H1 (cell line): ENCODE measurements at regions not wholly inside any gene's neighbourhood (a gene's known extent, or its start where the extent isn't known, plus 50 kb on each side); places are given as distances from the start of the nearest gene placed in this dataset.
A peak's percentile ranks its signal among the peaks of the same experiment; 100 is the strongest.

Experiments
- CTCF ChIA-PET: fragments of 300-600 bp; sonication (Branson Sonifier 250); formaldehyde crosslinking; loops from one replicate; lab custom pipeline; 2021; ENCODE audit not compliant: partially characterized antibody; lab: Charles Lee
- POLR2A ChIA-PET: fragments of 300-600 bp; sonication (Branson Sonifier 250); formaldehyde crosslinking; loops from one replicate; lab custom pipeline; 2021; ENCODE audit warnings: inconsistent platforms; ENCODE audit not compliant: partially characterized antibody; lab: Charles Lee
- DNase-seq, 2 experiments: peaks; one replicate each; pipeline versions ENCODE4 v3.0.0 to v3.0.0-alpha.2; 2010 to 2022; ENCODE audit warnings: low spot score in 2 of 2, low read depth in 1 of 2, mixed read lengths in 1 of 2
- FAIRE-seq: peaks from 2 replicates; lab custom pipeline; 2011; peaks lifted over from hg19 to GRCh38; lab: Jason Lieb, UNC
- H2AFZ ChIP-seq: 2 replicates; pipeline ENCODE4 v1.8.1; 2012; ENCODE audit warnings: low read length, inconsistent platforms
- H2AK5ac ChIP-seq: 2 replicates; pipeline ENCODE4 v1.6.1; 2013; ENCODE audit warnings: low read depth, low read length
- H2BK120ac ChIP-seq: replicated peaks from 2 replicates; pipeline ENCODE3; 2013; ENCODE audit warnings: low read depth, low read length, inconsistent platforms
- H2BK12ac ChIP-seq: 2 replicates; pipeline ENCODE4 v1.6.1; 2013; ENCODE audit warnings: low read depth, low read length
- H2BK15ac ChIP-seq: 2 replicates; pipeline ENCODE4 v1.6.1; 2013; ENCODE audit warnings: low read length
- H2BK20ac ChIP-seq: 2 replicates; pipeline ENCODE4 v1.6.1; 2013; ENCODE audit warnings: low read length
- H2BK5ac ChIP-seq: 2 replicates; pipeline ENCODE4 v1.6.1; 2013; ENCODE audit warnings: low read depth, low read length
- H3K14ac ChIP-seq: 2 replicates; pipeline ENCODE4 v1.6.1; 2013; ENCODE audit warnings: inconsistent platforms; ENCODE audit not compliant: insufficient read length
- H3K18ac ChIP-seq: 2 replicates; pipeline ENCODE4 v1.6.1; 2013; ENCODE audit warnings: low read length; ENCODE audit errors: extremely low read depth
- H3K23ac ChIP-seq: 2 replicates; pipeline ENCODE4 v1.6.1; 2013; ENCODE audit warnings: inconsistent platforms; ENCODE audit not compliant: insufficient read length
- H3K23me2 ChIP-seq: 2 replicates; pipeline ENCODE4 v1.6.1; 2013; ENCODE audit warnings: low read depth, low read length
- H3K27ac ChIP-seq: 2 replicates; pipeline ENCODE4 v1.6.1; 2011; ENCODE audit warnings: low read depth, low read length, inconsistent platforms
- H3K27me3 ChIP-seq, 4 experiments: replicated peaks in 1 of 4; 1 replicate in 1 of 4; 2 replicates in 3 of 4; pipeline versions ENCODE4 v1.6.1 to v1.8.1; 2011 to 2013; ENCODE audit warnings: low read length in 3 of 4, mild to moderate bottlenecking in 3 of 4, inconsistent platforms in 2 of 4, mixed read lengths in 2 of 4, moderate library complexity in 1 of 4; ENCODE audit not compliant: control insufficient read depth in 3 of 4, insufficient read depth in 3 of 4; ENCODE audit errors: extremely low read depth in 1 of 4
- H3K36me3 ChIP-seq, 4 experiments: 2 replicates each; pipeline versions ENCODE4 v1.6.1 to v1.8.1; 2011 to 2013; ENCODE audit warnings: mild to moderate bottlenecking in 4 of 4, low read length in 3 of 4, moderate library complexity in 2 of 4, control low read depth in 1 of 4, inconsistent platforms in 1 of 4; ENCODE audit not compliant: insufficient read depth in 4 of 4, control insufficient read depth in 2 of 4
- H3K4ac ChIP-seq: replicated peaks from 2 replicates; pipeline ENCODE3; 2013; ENCODE audit warnings: low read length, low read depth, mixed read lengths, inconsistent platforms; ENCODE audit not compliant: insufficient read length
- H3K4me1 ChIP-seq, 4 experiments: replicated peaks in 1 of 4; 1 replicate in 1 of 4; 2 replicates in 3 of 4; pipeline versions ENCODE4 v1.6.1 to v1.8.1; 2011 to 2013; ENCODE audit warnings: low read length in 3 of 4, inconsistent platforms in 2 of 4, mixed read lengths in 1 of 4; ENCODE audit not compliant: insufficient read depth in 4 of 4, control insufficient read depth in 3 of 4
- H3K4me2 ChIP-seq, 2 experiments: 2 replicates each; pipeline versions ENCODE4 v1.6.1 to v1.8.1; 2011 to 2013; ENCODE audit warnings: low read depth in 2 of 2, low read length in 2 of 2, control low read depth in 1 of 2, inconsistent platforms in 1 of 2, mild to moderate bottlenecking in 1 of 2; ENCODE audit not compliant: insufficient read depth in 1 of 2
- H3K4me3 ChIP-seq, 4 experiments: fragments of 200-600, 300-600 bp in 1 of 4; sonication (generic), shearing (Covaris generic), sonication (Bioruptor Twin) in 1 of 4; 2 replicates each; pipeline versions ENCODE4 v1.5.1 to v1.8.1; 2011 to 2016; ENCODE audit warnings: low read length in 4 of 4, low read depth in 3 of 4, control low read depth in 2 of 4, inconsistent platforms in 2 of 4, mild to moderate bottlenecking in 2 of 4, mixed read lengths in 1 of 4, moderate library complexity in 1 of 4; ENCODE audit not compliant: insufficient read depth in 2 of 4; ENCODE audit errors: extremely low read depth in 1 of 4
- H3K56ac ChIP-seq: replicated peaks from 2 replicates; pipeline ENCODE3; 2013; ENCODE audit warnings: low read depth, mild to moderate bottlenecking, mixed read lengths, low read length, inconsistent platforms; ENCODE audit not compliant: insufficient read length
- H3K79me1 ChIP-seq: 2 replicates; pipeline ENCODE4 v1.6.1; 2013; ENCODE audit warnings: low read depth, low read length, control low read depth
- H3K79me2 ChIP-seq, 2 experiments: 2 replicates each; pipeline versions ENCODE4 v1.6.1 to v1.8.1; 2012 to 2013; ENCODE audit warnings: low read length in 2 of 2, mild to moderate bottlenecking in 2 of 2, inconsistent platforms in 1 of 2; ENCODE audit not compliant: insufficient read depth in 2 of 2, control insufficient read depth in 1 of 2
- H3K9ac ChIP-seq, 4 experiments: replicated peaks in 1 of 4; 1 replicate in 1 of 4; 2 replicates in 3 of 4; pipeline versions ENCODE4 v1.6.1 to v1.8.1; 2011 to 2013; ENCODE audit warnings: low read depth in 3 of 4, low read length in 3 of 4, control low read depth in 2 of 4, mild to moderate bottlenecking in 2 of 4, moderate library complexity in 2 of 4, inconsistent platforms in 1 of 4; ENCODE audit errors: extremely low read depth in 1 of 4
- H3K9me3 ChIP-seq, 2 experiments: 2 replicates each; pipeline versions ENCODE4 v1.6.1 to v1.8.1; 2012 to 2013; ENCODE audit warnings: mild to moderate bottlenecking in 2 of 2, moderate library complexity in 2 of 2, control low read depth in 1 of 2, inconsistent platforms in 1 of 2, low read depth in 1 of 2, low read length in 1 of 2, mixed read lengths in 1 of 2; ENCODE audit not compliant: insufficient read depth in 2 of 2
- H4K20me1 ChIP-seq, 2 experiments: replicated peaks in 1 of 2; 2 replicates each; pipeline versions ENCODE3 to v1.8.1; 2011 to 2013; ENCODE audit warnings: inconsistent platforms in 2 of 2, low read length in 2 of 2, mild to moderate bottlenecking in 1 of 2; ENCODE audit not compliant: insufficient read depth in 2 of 2, control insufficient read depth in 1 of 2
- H4K5ac ChIP-seq: 2 replicates; pipeline ENCODE4 v1.6.1; 2013; ENCODE audit warnings: low read length, low read depth, mixed read lengths, inconsistent platforms; ENCODE audit not compliant: insufficient read length
- H4K8ac ChIP-seq: 2 replicates; pipeline ENCODE4 v1.8.0; 2013; ENCODE audit warnings: mild to moderate bottlenecking, moderate library complexity, low read length, inconsistent platforms; ENCODE audit not compliant: insufficient read depth; ENCODE audit errors: extremely low read depth
- H4K91ac ChIP-seq: replicated peaks from 2 replicates; pipeline ENCODE3; 2013; ENCODE audit warnings: low read length, mixed read lengths, inconsistent platforms; ENCODE audit not compliant: insufficient read length
- BCL11A ChIP-seq, 2 experiments: IDR thresholded peaks; one replicate each; pipeline ENCODE4 v1.6.1; 2011; ENCODE audit warnings: low read depth in 2 of 2, low read length in 2 of 2, mild to moderate bottlenecking in 2 of 2
- CHD1 ChIP-seq: IDR thresholded peaks from 2 replicates; pipeline ENCODE4 v1.6.1; 2012; ENCODE audit warnings: low read depth, low read length, improper control_type of control experiment
- CHD2 ChIP-seq: IDR thresholded peaks from 2 replicates; pipeline ENCODE4 v1.6.1; 2012; ENCODE audit warnings: low read length, improper control_type of control experiment
- EZH2 ChIP-seq: fragments of 200-600 bp; sonication (generic); IDR thresholded peaks from 2 replicates; pipeline ENCODE4 v1.7.1; 2012; ENCODE audit warnings: low read depth, mild to moderate bottlenecking, moderate library complexity, low read length, inconsistent platforms; ENCODE audit not compliant: severe bottlenecking
- GABPA ChIP-seq: IDR thresholded peaks from 2 replicates; pipeline ENCODE4 v1.6.1; 2011; ENCODE audit warnings: mild to moderate bottlenecking, low read length, moderate library complexity, borderline replicate concordance; ENCODE audit not compliant: insufficient read depth
- HDAC2 ChIP-seq, 2 experiments: fragments of 300-600 bp in 1 of 2; sonication (generic) in 1 of 2; IDR thresholded peaks; 2 replicates each; pipeline ENCODE4 v1.6.1; 2011 to 2012; ENCODE audit warnings: low read depth in 2 of 2, low read length in 2 of 2, mild to moderate bottlenecking in 2 of 2, moderate library complexity in 2 of 2, borderline replicate concordance in 1 of 2, inconsistent platforms in 1 of 2
- NRF1 ChIP-seq: IDR thresholded peaks from 2 replicates; pipeline ENCODE4 v1.6.1; 2011; ENCODE audit warnings: mild to moderate bottlenecking, low read depth, low read length, improper control_type of control experiment
- RAD21 ChIP-seq, 2 experiments: IDR thresholded peaks in 1 of 2; conservative IDR thresholded peaks in 1 of 2; 2 replicates each; pipeline ENCODE4 v1.6.1; 2011; ENCODE audit warnings: low read depth in 2 of 2, low read length in 2 of 2, improper control_type of control experiment in 1 of 2, inconsistent platforms in 1 of 2, mild to moderate bottlenecking in 1 of 2, moderate library complexity in 1 of 2
- SAP30 ChIP-seq: fragments of 300-600 bp; sonication (generic); IDR thresholded peaks from 2 replicates; pipeline ENCODE4 v1.7.1; 2012; ENCODE audit warnings: low read length, moderate library complexity, mild to moderate bottlenecking, inconsistent platforms; ENCODE audit not compliant: insufficient read depth, insufficient replicate concordance
- SIRT6 ChIP-seq: IDR thresholded peaks from one replicate; pipeline ENCODE4 v1.7.1; 2012; ENCODE audit warnings: low read length, inconsistent platforms
- SP1 ChIP-seq: IDR thresholded peaks from 2 replicates; pipeline ENCODE4 v1.6.1; 2011; ENCODE audit warnings: low read depth, low read length
- SRF ChIP-seq: IDR thresholded peaks from 2 replicates; pipeline ENCODE4 v1.6.1; 2011; ENCODE audit warnings: mild to moderate bottlenecking, low read depth, low read length, moderate library complexity
- TEAD4 ChIP-seq: IDR thresholded peaks from 2 replicates; pipeline ENCODE4 v1.6.1; 2012; ENCODE audit warnings: low read depth, low read length, inconsistent platforms, mixed read lengths
- ZNF274 ChIP-seq: IDR thresholded peaks from 2 replicates; pipeline ENCODE4 v1.7.0; 2012; ENCODE audit warnings: low read length, borderline replicate concordance; ENCODE audit errors: extremely low read depth
- WGBS, 2 experiments: shearing (Covaris generic) in 1 of 2; methylation state at CpG; one replicate each; pipeline versions ENCODE4 v1.1.6 to v1.1.7; 2013 to 2015; ENCODE audit warnings: low lambda C conversion rate in 2 of 2, mixed read lengths in 2 of 2, inconsistent platforms in 1 of 2, low coverage in 1 of 2, missing lambda C conversion rate in 1 of 2; ENCODE audit not compliant: insufficient replicate concordance in 2 of 2, insufficient coverage in 1 of 2, insufficient read length in 1 of 2; ENCODE audit errors: extremely low coverage in 1 of 2, missing lambda C conversion rate in 1 of 2; 5-methylcytosine and 5-hydroxymethylcytosine counted together

- no peak overlapping the region for H4K91ac ChIP-seq
- CTCF ChIA-PET, result interaction anchor here (0.6 to 1.7 kb wide), 3 partner anchors 17 to 82 kb away, joined by 3 to 6 read pairs (median 3); no protein-coding TSS in a partner anchor
- no peaks in the 10 kb centered on the region; a peak in 1 of 7 replicates for H3K27me3 ChIP-seq
- no peak overlapping the region for H3K56ac ChIP-seq
- H2AFZ ChIP-seq, result no peak overlapping the region; the same call in 1 of the 2 replicates
- no peak overlapping the region for H2BK5ac ChIP-seq
- H2BK15ac ChIP-seq, result no peak overlapping the region
- no peak overlapping the region for H3K9ac ChIP-seq
- no peak overlapping the region for H3K4me2 ChIP-seq
- H3K18ac ChIP-seq, result no peak overlapping the region
- H3K27ac ChIP-seq, result no peak overlapping the region
- no peak overlapping the region for H2AK5ac ChIP-seq
- no peaks in the 10 kb centered on the region; a peak in 1 of 4 replicates for H3K79me2 ChIP-seq
- FAIRE-seq, result no peak
- H2BK20ac ChIP-seq, result no peak overlapping the region
- H2BK12ac ChIP-seq, result peak overlapping the region; percentile 43; the same call in 1 of the 2 replicates
- no peaks in the 10 kb centered on the region for H3K36me3 ChIP-seq
- H4K8ac ChIP-seq, result no peak overlapping the region; the same call in 1 of the 2 replicates
- POLR2A ChIA-PET, result interaction anchor here (0.6 to 0.9 kb wide), 2 partner anchors 10 to 112 kb away, joined by 3 read pairs; no protein-coding TSS in a partner anchor
- no peaks in the 10 kb centered on the region for H3K79me1 ChIP-seq
- WGBS, 2 experiments, result 89% methylated on average over 12 of the region's 13 CpGs; no CpG with 5 or more reads in 1 of the 2 experiments
- H3K4ac ChIP-seq, result no peak overlapping the region
- no peak for DNase-seq
- H3K14ac ChIP-seq, result no peak overlapping the region
- H3K23ac ChIP-seq, result no peak overlapping the region
- no peak overlapping the region for H3K4me3 ChIP-seq
- no peaks in the 10 kb centered on the region for H3K23me2 ChIP-seq
- no peaks in the 10 kb centered on the region for H4K20me1 ChIP-seq
- no peak overlapping the region for H4K5ac ChIP-seq
- H3K9me3 ChIP-seq, result no peaks in the 10 kb centered on the region
- no peak overlapping the region for H2BK120ac ChIP-seq
- H3K4me1 ChIP-seq, result peaks cover 0 to 6% (median 4%) of the 10 kb centered on the region in 4 experiments; a peak in 2 of 7 replicates
- TF ChIP-seq SIRT6 (no peak), CHD1 (no peak), NRF1 (no peak), EZH2 (no peak), ZNF274 (no peak), CHD2 (no peak), SP1 (no peak), SRF (no peak), TEAD4 (no peak), BCL11A (IDR thresholded peaks at IDR 0.05; ENCODE audit: low read depth in 2 of 2, low read length in 2 of 2) (no peak), SAP30 (no peak), RAD21 (IDR thresholded peaks at IDR 0.05 in 1 of 2, conservative IDR thresholded peaks at IDR 0.05 in 1 of 2; ENCODE audit: low read depth in 2 of 2, low read length in 2 of 2) (no peak), GABPA (no peak), HDAC2 (IDR thresholded peaks at IDR 0.05; ENCODE audit: borderline replicate concordance in 1 of 2, low read depth in 2 of 2, low read length in 2 of 2) (no peak)
These were observed 228.7 kb downstream of the SOX9 start for GRCh38 chr17:72349491-72349995.
